PC-9 (cell line): ENCODE measurements at regions not wholly inside any gene's neighbourhood (a gene's known extent, or its start where the extent isn't known, plus 50 kb on each side); places are given as distances from the start of the nearest gene placed in this dataset.

ENCODE experiments used
- BruUV-seq: library from RNA; stranded (reverse); fragments of 400-500 nt; replicated peaks from 2 replicates; lab custom pipeline; 2021; lab: Mats Ljungman, UMichigan
- CTCF ChIA-PET: fragments of 300-600 bp; sonication (Branson Sonifier 250); formaldehyde crosslinking; loops from one replicate; lab custom pipeline; 2022; ENCODE audit warnings: antibody characterized with exemption; lab: Charles Lee
- POLR2A ChIA-PET: fragments of 300-600 bp; sonication (Branson Sonifier 250); formaldehyde crosslinking; loops from one replicate; lab custom pipeline; 2022; ENCODE audit warnings: antibody characterized with exemption; ENCODE audit not compliant: unreplicated experiment; lab: Charles Lee
- DNase-seq, 2 experiments: peaks; one replicate each; pipeline versions ENCODE4 v3.0.0 to v3.0.0-alpha.2; 2015 to 2022; ENCODE audit warnings: mixed read lengths in 1 of 2
- H2AFZ ChIP-seq: fragments of 200-600 bp; sonication (generic); 2 replicates; pipeline ENCODE4 v1.8.1; 2017; ENCODE audit warnings: antibody characterized with exemption
- H3F3A ChIP-seq: fragments of 200-600 bp; sonication (generic); 2 replicates; pipeline ENCODE4 v1.8.1; 2017; ENCODE audit warnings: antibody characterized with exemption, mild to moderate bottlenecking, low read depth; ENCODE audit not compliant: insufficient read depth
- H3K27ac ChIP-seq: fragments of 200-600 bp; sonication (generic); 2 replicates; pipeline ENCODE4 v1.6.1; 2016; ENCODE audit warnings: mixed run types
- H3K27me3 ChIP-seq: fragments of 200-600 bp; sonication (generic); 2 replicates; pipeline ENCODE4 v1.6.1; 2016; ENCODE audit warnings: low read depth, mixed run types; ENCODE audit not compliant: insufficient read depth
- H3K36me3 ChIP-seq: fragments of 200-600 bp; sonication (generic); 2 replicates; pipeline ENCODE4 v1.6.1; 2016; ENCODE audit warnings: low read depth, mixed run types
- H3K4me1 ChIP-seq: fragments of 200-600 bp; sonication (generic); replicated peaks from 2 replicates; pipeline ENCODE4 v1.6.1; 2016; ENCODE audit warnings: mixed run types; ENCODE audit not compliant: insufficient read depth
- H3K4me2 ChIP-seq: fragments of 200-600 bp; sonication (generic); 2 replicates; pipeline ENCODE4 v1.6.1; 2017; ENCODE audit warnings: mixed run types
- H3K4me3 ChIP-seq: fragments of 200-600 bp; sonication (generic); 2 replicates; pipeline ENCODE4 v1.6.1; 2016; ENCODE audit warnings: mixed run types
- H3K79me2 ChIP-seq: fragments of 200-600 bp; sonication (generic); 2 replicates; pipeline ENCODE4 v1.6.1; 2017; ENCODE audit warnings: low read depth, mixed run types
- H3K9me2 ChIP-seq: fragments of 200-600 bp; sonication (generic); 2 replicates; pipeline ENCODE4 v1.8.1; 2017; ENCODE audit warnings: mild to moderate bottlenecking; ENCODE audit not compliant: insufficient read depth
- H3K9me3 ChIP-seq: fragments of 200-600 bp; sonication (generic); 2 replicates; pipeline ENCODE4 v1.8.1; 2016; ENCODE audit warnings: low read depth; ENCODE audit not compliant: insufficient read depth
- H4K20me1 ChIP-seq: fragments of 200-600 bp; sonication (generic); 2 replicates; pipeline ENCODE4 v1.8.1; 2017; ENCODE audit not compliant: insufficient read depth
- CTCF ChIP-seq: fragments of 200-600 bp; sonication (generic); conservative IDR thresholded peaks from 2 replicates; pipeline ENCODE4 v1.6.1; 2017; ENCODE audit warnings: mixed run types, antibody characterized with exemption, mild to moderate bottlenecking, moderate library complexity
- EZH2 ChIP-seq: fragments of 200-600 bp; sonication (generic); IDR thresholded peaks from 2 replicates; pipeline ENCODE4 v1.8.0; 2017; ENCODE audit warnings: antibody characterized with exemption, low read depth
- intact Hi-C: fragments of 100-400 bp; cut with micrococcal nuclease; formaldehyde crosslinking; loops from one replicate; pipeline ENCODE4 v1.10.0; 2022; ENCODE audit not compliant: unreplicated experiment

- H3K79me2 ChIP-seq, result no peaks in the 10 kb centered on the region
- CTCF ChIA-PET, result no interaction called here
These were observed 579.9 kb upstream of the NCAM2 start for GRCh38 chr21:20418353-20418752.

GRCh38 chr21:20419772-20420171 is 578.4 kb upstream of the NCAM2 start:
- no peak overlapping the region for H3K4me2 ChIP-seq
- H3K9me3 ChIP-seq, result no peaks in the 10 kb centered on the region
- H2AFZ ChIP-seq, result no peak overlapping the region
- POLR2A ChIA-PET, result no interaction called here
- CTCF ChIA-PET, result no interaction called here
- H3K36me3 ChIP-seq, result no peaks in the 10 kb centered on the region
- no peak for DNase-seq
- H3K4me3 ChIP-seq, result no peak overlapping the region
- H3K9me2 ChIP-seq, result no peaks in the 10 kb centered on the region
- H3K27me3 ChIP-seq, result no peaks in the 10 kb centered on the region
- no peak overlapping the region for H3K27ac ChIP-seq
- no TSS peak for BruUV-seq
- H3K4me1 ChIP-seq, result no peaks in the 10 kb centered on the region
- TF ChIP-seq EZH2 (no peak), CTCF (no peak)
- no peaks in the 10 kb centered on the region for H3K79me2 ChIP-seq
- no peaks in the 10 kb centered on the region for H3F3A ChIP-seq
- H4K20me1 ChIP-seq, result no peaks in the 10 kb centered on the region
- intact Hi-C loops, result no loop called here

More at GRCh38 chr21:20418353-20418752, 579.9 kb upstream of the NCAM2 start:
- H3K36me3 ChIP-seq, result no peaks in the 10 kb centered on the region
- H3K27ac ChIP-seq, result no peak overlapping the region
- no peak overlapping the region for H2AFZ ChIP-seq
- no peaks in the 10 kb centered on the region for H4K20me1 ChIP-seq
- no peaks in the 10 kb centered on the region for H3K4me1 ChIP-seq
- no TSS peak for BruUV-seq
- no peaks in the 10 kb centered on the region for H3K9me2 ChIP-seq
- no peaks in the 10 kb centered on the region for H3K9me3 ChIP-seq
- DNase-seq, result no peak
- no peak overlapping the region for H3K4me3 ChIP-seq
- H3K4me2 ChIP-seq, result no peak overlapping the region
- POLR2A ChIA-PET, result no interaction called here
- intact Hi-C loops, result no loop called here
- no peak for TF ChIP-seq CTCF
- TF ChIP-seq EZH2, result no peak
- H3K27me3 ChIP-seq, result no peaks in the 10 kb centered on the region
- H3F3A ChIP-seq, result no peaks in the 10 kb centered on the region

GRCh38 chr21:20424943-20425342 is 573.3 kb upstream of the NCAM2 start:
- DNase-seq, result no peak
- Histone ChIP-seq H3K4me2 (no peak overlapping the region), H3K9me2 (no peaks in the 10 kb centered on the region), H3F3A (no peaks in the 10 kb centered on the region), H3K27me3 (no peaks in the 10 kb centered on the region), H3K9me3 (no peaks in the 10 kb centered on the region), H3K4me3 (no peak overlapping the region), H3K4me1 (no peaks in the 10 kb centered on the region), H3K27ac (no peak overlapping the region), H3K79me2 (no peaks in the 10 kb centered on the region), H2AFZ (no peak overlapping the region), H3K36me3 (no peaks in the 10 kb centered on the region), H4K20me1 (no peaks in the 10 kb centered on the region)
- no TSS peak for BruUV-seq
- intact Hi-C loops, result no loop called here
- CTCF ChIA-PET, result no interaction called here
- POLR2A ChIA-PET, result no interaction called here
- TF ChIP-seq CTCF (no peak), EZH2 (no peak)
